Parathyroid adenoma (tissue), 2 donors: ENCODE measurements at regions not wholly inside any gene's neighbourhood (a gene's known extent, or its start where the extent isn't known, plus 50 kb on each side); places are given as distances from the start of the nearest gene placed in this dataset.

Experiments used
- H2AFZ ChIP-seq: fragments of 300-600 bp; sonication (generic); one replicate; pipeline ENCODE4 v1.7.0; 2017; ENCODE audit warnings: antibody characterized with exemption, mild to moderate bottlenecking
- H3K27ac ChIP-seq: fragments of 300-600 bp; sonication (generic); one replicate; pipeline ENCODE4 v1.7.0; 2017
- H3K27me3 ChIP-seq: fragments of 300-600 bp; sonication (generic); one replicate; pipeline ENCODE4 v1.7.0; 2017; ENCODE audit warnings: low read length; ENCODE audit not compliant: control insufficient read depth, insufficient read depth
- H3K36me3 ChIP-seq: fragments of 300-600 bp; sonication (generic); one replicate; pipeline ENCODE4 v1.7.0; 2017; ENCODE audit warnings: low read length; ENCODE audit not compliant: control insufficient read depth, insufficient read depth
- H3K4me1 ChIP-seq: fragments of 300-600 bp; sonication (generic); one replicate; pipeline ENCODE4 v1.7.0; 2017; ENCODE audit warnings: control low read depth
- H3K4me2 ChIP-seq: fragments of 300-600 bp; sonication (generic); one replicate; pipeline ENCODE4 v1.7.0; 2017; ENCODE audit warnings: low read length
- H3K4me3 ChIP-seq: fragments of 300-600 bp; sonication (generic); one replicate; pipeline ENCODE4 v1.7.0; 2017; ENCODE audit warnings: low read depth, low read length
- H3K79me2 ChIP-seq: fragments of 300-600 bp; sonication (generic); one replicate; pipeline ENCODE4 v1.7.0; 2017; ENCODE audit warnings: control low read depth
- H3K9ac ChIP-seq: fragments of 300-600 bp; sonication (generic); one replicate; pipeline ENCODE4 v1.7.0; 2017; ENCODE audit warnings: mild to moderate bottlenecking
- H3K9me3 ChIP-seq: fragments of 300-600 bp; sonication (generic); one replicate; pipeline ENCODE4 v1.7.0; 2017; ENCODE audit warnings: low read length; ENCODE audit not compliant: control insufficient read depth
- CTCF ChIP-seq: fragments of 300-600 bp; sonication (generic); IDR thresholded peaks from one replicate; pipeline ENCODE4 v1.7.0; 2017; ENCODE audit warnings: antibody characterized with exemption, mild to moderate bottlenecking
- donor health status: primary hyperparathyroidism.

GRCh38 chrX:102042372-102043325 lies 82.8 kb upstream of the TCEAL2 start:
- H3K36me3 ChIP-seq, result no peaks in the 10 kb centered on the region
- no peaks in the 10 kb centered on the region for H3K27me3 ChIP-seq
- no peaks in the 10 kb centered on the region for H3K79me2 ChIP-seq
- H3K27ac ChIP-seq, result no peak overlapping the region
- no peak overlapping the region for H2AFZ ChIP-seq
- no peak overlapping the region for H3K4me3 ChIP-seq
- H3K4me2 ChIP-seq, result no peak overlapping the region
- no peaks in the 10 kb centered on the region for H3K4me1 ChIP-seq
- TF ChIP-seq CTCF, result no peak
- no peaks in the 10 kb centered on the region for H3K9me3 ChIP-seq
- no peak overlapping the region for H3K9ac ChIP-seq

GRCh38 chrX:102029026-102029425 lies 96.5 kb upstream of the TCEAL2 start:
- Histone ChIP-seq H3K27ac (no peak overlapping the region), H2AFZ (no peak overlapping the region), H3K4me1 (no peaks in the 10 kb centered on the region), H3K27me3 (no peaks in the 10 kb centered on the region), H3K4me3 (no peak overlapping the region), H3K36me3 (no peaks in the 10 kb centered on the region), H3K9me3 (no peaks in the 10 kb centered on the region), H3K4me2 (no peak overlapping the region), H3K9ac (no peak overlapping the region), H3K79me2 (no peaks in the 10 kb centered on the region)
- no peak for TF ChIP-seq CTCF

GRCh38 chrX:102018208-102018607 lies 86.4 kb upstream of the ZMAT1 start:
- Histone ChIP-seq H2AFZ (no peak overlapping the region), H3K4me3 (no peak overlapping the region)

GRCh38 chrX:102008901-102009300 lies 77.1 kb upstream of the ZMAT1 start:
- H3K79me2 ChIP-seq, result no peaks in the 10 kb centered on the region
- H3K9me3 ChIP-seq, result no peaks in the 10 kb centered on the region
- H3K9ac ChIP-seq, result no peak overlapping the region
- H3K4me1 ChIP-seq, result no peaks in the 10 kb centered on the region
- no peaks in the 10 kb centered on the region for H3K36me3 ChIP-seq
- H3K27me3 ChIP-seq, result no peaks in the 10 kb centered on the region
- no peak overlapping the region for H3K27ac ChIP-seq
- TF ChIP-seq CTCF, result no peak
- no peak overlapping the region for H2AFZ ChIP-seq
- no peak overlapping the region for H3K4me2 ChIP-seq
- no peak overlapping the region for H3K4me3 ChIP-seq

More at GRCh38 chrX:102018208-102018607, 86.4 kb upstream of the ZMAT1 start:
- Histone ChIP-seq H3K9me3 (no peaks in the 10 kb centered on the region), H3K27me3 (no peaks in the 10 kb centered on the region), H3K4me1 (no peaks in the 10 kb centered on the region), H3K9ac (no peak overlapping the region), H3K79me2 (no peaks in the 10 kb centered on the region), H3K36me3 (no peaks in the 10 kb centered on the region), H3K27ac (no peak overlapping the region), H3K4me2 (no peak overlapping the region)
- no peak for TF ChIP-seq CTCF
